Choroid plexus epithelial cell (primary cell): ENCODE measurements at regions not wholly inside any gene's neighbourhood (a gene's known extent, or its start where the extent isn't known, plus 50 kb on each side); places are given as distances from the start of the nearest gene placed in this dataset.

ENCODE experiments used
- DNase-seq: peaks from one replicate; pipeline ENCODE4 v3.0.0-alpha.2; 2010; ENCODE audit warnings: low read depth
- H3K4me3 ChIP-seq: 2 replicates; pipeline ENCODE4 v1.5.1; 2011; ENCODE audit warnings: low read depth, mild to moderate bottlenecking, control low read depth, low read length, moderate library complexity
- CTCF ChIP-seq: conservative IDR thresholded peaks from 2 replicates; pipeline ENCODE4 v1.5.1; 2011; ENCODE audit warnings: low read depth, mild to moderate bottlenecking, control low read depth, inconsistent platforms, low read length, moderate library complexity

DNA sequence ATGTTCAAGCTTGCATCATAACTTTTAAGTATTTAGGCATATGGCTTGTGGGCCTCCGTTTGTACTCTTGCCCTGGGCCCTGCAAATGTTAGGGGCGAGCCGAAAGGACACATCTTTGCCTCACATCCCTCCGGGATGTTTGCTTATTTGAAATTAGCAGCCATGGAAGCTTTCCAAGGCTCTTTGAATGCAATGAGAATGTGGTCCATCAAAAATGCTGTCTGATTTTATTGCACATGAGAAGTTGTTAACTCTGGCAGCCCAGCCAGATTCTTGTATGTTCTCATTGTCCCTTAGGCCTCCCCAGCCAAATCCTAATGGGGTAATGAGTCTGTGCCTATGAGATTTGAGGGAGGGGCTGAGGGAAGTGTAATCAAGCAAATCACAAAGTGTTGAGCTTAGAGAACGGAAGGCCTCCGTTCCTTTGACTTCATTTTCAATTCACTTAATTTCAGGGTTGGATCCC is 261.2 kb upstream of the MARCKS start:
- peak; percentile 76 for DNase-seq
- TF ChIP-seq CTCF = no peak
- H3K4me3 ChIP-seq = no peak overlapping the region

DNA sequence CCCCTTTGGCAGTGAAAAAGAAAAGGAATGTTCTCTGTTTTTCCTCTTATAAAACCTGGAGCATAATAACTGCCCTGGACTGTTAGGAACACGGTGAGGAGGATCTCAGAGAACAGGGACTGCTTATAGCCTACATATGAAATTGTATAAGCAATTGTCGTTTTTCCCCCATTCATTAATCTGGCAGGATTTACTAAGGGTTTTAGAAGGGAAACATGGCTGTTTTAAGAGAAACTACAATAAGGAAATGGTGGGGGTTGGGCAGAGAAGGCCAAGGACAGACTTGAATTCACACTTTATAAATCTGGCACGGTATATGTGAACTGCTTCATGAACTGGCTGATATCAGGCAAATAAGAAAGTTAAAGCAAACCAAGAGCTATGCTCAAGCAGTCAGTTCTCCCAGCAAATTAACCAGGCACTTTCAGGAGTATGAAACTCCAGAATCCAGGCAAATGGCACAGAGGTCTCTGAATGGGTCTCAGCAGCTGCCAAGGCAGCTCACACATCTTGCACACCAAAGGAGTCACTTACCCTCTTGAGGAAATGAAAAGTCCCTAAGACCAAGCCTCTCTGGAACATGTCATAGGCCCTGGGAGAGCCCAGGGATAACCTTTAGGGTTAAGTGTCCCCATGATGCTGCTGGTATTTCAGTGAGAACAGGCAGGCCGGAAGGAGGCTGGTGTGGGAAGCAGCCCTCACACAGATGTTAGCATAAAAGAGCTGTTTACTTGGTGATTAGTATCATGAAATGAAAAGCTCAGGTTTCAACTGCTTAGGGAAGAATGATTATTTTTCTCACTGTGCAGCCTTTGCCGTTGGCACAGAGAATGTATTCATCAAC is 260.5 kb upstream of the MARCKS start:
- no peak overlapping the region for H3K4me3 ChIP-seq
- peak; percentile 88 for DNase-seq
- no peak for TF ChIP-seq CTCF

DNA sequence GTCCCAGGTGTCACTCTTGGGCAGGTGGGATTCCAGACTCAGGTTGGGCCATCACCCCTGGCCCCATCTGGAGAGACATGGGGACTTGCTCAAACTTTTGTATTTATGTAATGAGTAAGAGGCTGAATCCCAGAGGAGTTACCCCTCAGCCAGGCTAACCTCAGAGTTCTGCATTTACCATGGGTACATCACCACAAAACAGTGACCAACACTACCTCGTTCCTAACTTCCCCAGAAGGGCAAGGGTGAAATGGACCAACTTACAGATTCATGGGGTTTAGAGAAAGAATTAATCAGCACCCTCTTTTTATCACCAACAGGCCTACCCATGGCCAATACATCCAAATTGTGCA is 259.9 kb upstream of the MARCKS start:
- no peak for TF ChIP-seq CTCF
- peak; percentile 65 for DNase-seq

DNA sequence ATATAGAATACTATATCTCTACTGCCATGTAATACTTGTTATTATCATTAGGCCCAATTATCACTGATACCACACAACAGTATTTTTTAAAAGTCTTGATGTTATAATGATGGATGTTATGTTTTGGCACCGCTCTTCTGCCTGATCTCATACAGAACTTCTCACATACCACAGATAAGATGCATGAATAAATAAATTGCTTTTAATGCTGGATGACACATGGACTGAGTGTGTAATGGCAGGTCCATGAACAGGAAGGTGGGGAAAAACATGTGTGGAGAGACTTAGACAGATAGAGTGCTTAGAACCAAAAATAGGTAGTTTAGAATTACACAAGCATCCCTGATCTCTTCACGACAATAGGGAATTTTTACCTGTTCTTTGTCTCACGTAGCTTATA is 258.4 kb upstream of the MARCKS start:
- no peak overlapping the region for H3K4me3 ChIP-seq
- TF ChIP-seq CTCF = no peak
- no peak for DNase-seq

More for the DNA sequence above, 259.9 kb upstream of the MARCKS start:
- H3K4me3 ChIP-seq = no peak overlapping the region

DNA sequence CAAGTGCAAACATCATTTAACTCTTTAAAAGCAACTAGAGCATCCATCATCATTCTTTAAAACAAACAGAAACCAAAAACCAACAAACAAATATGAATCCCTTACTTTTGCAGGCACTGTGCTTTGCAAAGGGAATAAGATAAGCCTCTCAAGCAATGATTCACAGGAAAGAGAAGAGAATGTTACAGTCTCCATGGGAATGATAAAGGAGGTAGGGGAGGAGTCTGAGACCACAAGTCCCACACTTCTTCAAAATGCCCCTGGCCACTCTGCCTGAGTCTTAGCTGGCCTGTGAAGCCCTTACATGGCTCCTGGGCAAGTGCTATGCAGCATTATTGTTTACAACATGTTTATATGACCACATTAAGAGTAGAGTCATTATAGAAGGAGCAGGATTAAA is 257.7 kb upstream of the MARCKS start:
- TF ChIP-seq CTCF = no peak
- DNase-seq = peak; percentile 44
- H3K4me3 ChIP-seq = no peak overlapping the region

DNA sequence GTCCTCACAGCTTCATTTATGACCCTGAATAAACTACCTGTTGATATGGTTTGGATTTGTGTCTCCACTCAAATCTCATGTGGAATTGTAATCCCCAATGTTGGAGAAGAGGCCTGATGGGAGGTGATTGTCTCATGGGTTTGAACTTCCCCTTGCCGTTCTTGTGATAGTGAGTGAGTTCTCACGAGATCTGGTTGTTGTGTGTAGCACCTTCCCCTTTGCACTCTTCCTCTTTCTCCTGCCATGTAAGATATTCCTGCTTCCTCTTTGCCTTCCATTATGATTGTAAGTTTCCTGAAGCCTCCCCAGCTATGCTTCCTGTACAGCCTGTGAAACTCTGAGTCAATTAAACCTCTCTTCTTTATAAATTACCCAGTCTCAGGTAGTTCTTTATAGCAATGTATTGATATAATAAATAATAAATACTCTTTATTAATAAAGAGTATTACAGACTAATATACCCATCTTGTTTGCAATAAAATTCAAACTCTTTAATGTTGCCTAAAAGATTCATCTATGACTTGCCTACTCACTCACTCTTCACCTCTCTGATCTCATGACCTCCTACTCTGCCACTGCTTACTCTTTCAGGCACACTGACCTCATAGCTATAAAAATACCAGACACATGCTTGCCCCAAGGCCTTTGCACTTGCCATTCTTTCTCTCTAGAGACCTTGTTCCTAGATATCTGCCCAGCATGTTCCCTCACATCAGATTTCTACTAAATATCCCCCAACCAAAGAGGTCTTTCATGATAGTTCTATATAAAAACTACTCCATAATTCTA is 256.4 kb upstream of the MARCKS start:
- no peak for TF ChIP-seq CTCF
- no peak for DNase-seq
- no peak overlapping the region for H3K4me3 ChIP-seq
